ENCODE measurements at regions not wholly inside any gene's neighbourhood (a gene's known extent, or its start where the extent isn't known, plus 50 kb on each side); places are given as distances from the start of the nearest gene placed in this dataset.
"Not testable (repeated sequence)": the region's sequence is repeated elsewhere in the genome, so short reads cannot be mapped to it uniquely, and the experiment has no call there.

GRCh38 chr4:142897518-142897917 is 51.4 kb upstream of the INPP4B start:
- DNase-seq (ENCODE audit: low spot score): not testable (repeated sequence)

DNA sequence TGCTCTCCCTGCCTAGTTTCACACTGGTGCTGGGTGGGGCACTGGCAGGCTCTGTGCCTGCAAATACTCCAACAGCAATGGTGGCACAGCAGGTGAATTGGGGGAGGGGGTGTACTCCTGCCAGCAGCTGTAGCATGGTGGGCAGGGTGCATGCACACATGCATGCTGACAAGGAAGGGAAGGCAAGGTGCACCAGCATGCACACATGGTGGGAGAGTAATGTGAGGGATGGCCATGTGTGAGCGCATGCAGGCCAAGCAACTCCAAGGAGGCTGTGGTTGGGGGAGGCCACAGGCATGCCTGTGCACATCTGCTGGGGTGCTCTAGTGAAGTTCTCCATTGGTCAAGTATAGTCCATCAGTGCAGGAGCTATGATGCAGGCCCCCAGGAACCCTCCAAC is 54.5 kb upstream of the INPP4B start:
- DNase-seq (ENCODE audit: low spot score): no peak
- TF ChIP-seq, protein P1, sequence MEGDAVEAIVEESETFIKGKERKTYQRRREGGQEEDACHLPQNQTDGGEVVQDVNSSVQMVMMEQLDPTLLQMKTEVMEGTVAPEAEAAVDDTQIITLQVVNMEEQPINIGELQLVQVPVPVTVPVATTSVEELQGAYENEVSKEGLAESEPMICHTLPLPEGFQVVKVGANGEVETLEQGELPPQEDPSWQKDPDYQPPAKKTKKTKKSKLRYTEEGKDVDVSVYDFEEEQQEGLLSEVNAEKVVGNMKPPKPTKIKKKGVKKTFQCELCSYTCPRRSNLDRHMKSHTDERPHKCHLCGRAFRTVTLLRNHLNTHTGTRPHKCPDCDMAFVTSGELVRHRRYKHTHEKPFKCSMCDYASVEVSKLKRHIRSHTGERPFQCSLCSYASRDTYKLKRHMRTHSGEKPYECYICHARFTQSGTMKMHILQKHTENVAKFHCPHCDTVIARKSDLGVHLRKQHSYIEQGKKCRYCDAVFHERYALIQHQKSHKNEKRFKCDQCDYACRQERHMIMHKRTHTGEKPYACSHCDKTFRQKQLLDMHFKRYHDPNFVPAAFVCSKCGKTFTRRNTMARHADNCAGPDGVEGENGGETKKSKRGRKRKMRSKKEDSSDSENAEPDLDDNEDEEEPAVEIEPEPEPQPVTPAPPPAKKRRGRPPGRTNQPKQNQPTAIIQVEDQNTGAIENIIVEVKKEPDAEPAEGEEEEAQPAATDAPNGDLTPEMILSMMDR (IDR thresholded peaks at IDR 0.05; ENCODE audit: extremely low read depth, missing control alignments): no peak

DNA sequence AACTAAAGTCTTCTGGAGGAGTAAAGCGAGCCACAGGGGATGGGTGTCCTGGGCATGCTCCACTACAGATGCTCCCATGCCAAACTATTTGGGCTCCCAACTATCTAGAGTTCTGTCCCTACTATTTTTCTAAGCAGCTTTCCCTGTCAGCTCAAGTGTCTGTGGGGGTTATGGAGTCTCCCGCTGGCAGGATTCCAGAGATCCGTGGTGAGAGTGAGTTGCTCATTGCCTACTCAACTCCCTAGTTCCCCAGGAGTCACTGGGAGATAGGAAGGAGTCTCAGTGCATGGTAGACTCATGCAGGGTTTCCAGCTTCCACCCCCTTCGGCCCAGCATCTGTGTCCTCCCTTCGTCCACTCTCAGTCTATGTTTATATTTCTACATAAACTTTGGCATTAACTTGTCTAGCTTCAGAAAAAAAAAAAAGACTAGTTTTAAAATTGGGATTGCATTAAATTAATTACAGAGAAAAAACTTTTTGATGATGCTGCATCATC is 55.1 kb upstream of the INPP4B start:
- TF ChIP-seq, protein P1 (IDR thresholded peaks at IDR 0.05; ENCODE audit: extremely low read depth, missing control alignments): no peak
- no peak for DNase-seq (ENCODE audit: low spot score)

GRCh38 chr4:142903617-142904016 is 57.5 kb upstream of the INPP4B start:
- DNase-seq (ENCODE audit: low spot score): not testable (repeated sequence)

GRCh38 chr4:142909908-142910307 is 63.8 kb upstream of the INPP4B start:
- DNase-seq (ENCODE audit: low spot score): no peak
- TF ChIP-seq, protein P1 (IDR thresholded peaks at IDR 0.05; ENCODE audit: extremely low read depth, missing control alignments): no peak

DNA sequence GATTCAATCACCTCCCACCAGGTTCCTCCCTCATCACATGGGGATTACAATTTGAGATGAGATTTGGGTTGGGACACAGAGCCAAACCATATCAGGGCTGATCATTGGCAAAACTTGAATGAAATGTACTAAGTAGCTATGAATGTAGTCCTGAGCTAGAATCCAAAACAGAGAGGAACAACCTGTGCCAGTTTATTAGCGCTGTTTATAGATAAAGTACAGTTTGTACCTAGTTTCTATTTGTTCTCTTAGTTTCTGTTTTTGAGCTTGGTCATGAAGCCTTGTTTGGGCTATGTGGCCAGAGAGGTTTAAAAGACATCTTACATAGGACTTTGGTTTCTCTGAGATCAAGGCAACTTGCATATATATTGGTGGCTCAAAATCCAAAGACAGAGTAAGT is 66.9 kb upstream of the INPP4B start:
- TF ChIP-seq, protein P1 (IDR thresholded peaks at IDR 0.05; ENCODE audit: extremely low read depth, missing control alignments): no peak
- DNase-seq (ENCODE audit: low spot score): no peak

- TF ChIP-seq, protein P1 (IDR thresholded peaks at IDR 0.05; ENCODE audit: extremely low read depth, missing control alignments): no peak
- no peak for DNase-seq (ENCODE audit: low spot score)
These were observed 67.4 kb upstream of the INPP4B start for GRCh38 chr4:142913461-142914030.

- no peak for DNase-seq (ENCODE audit: low spot score)
- TF ChIP-seq, protein P1 (IDR thresholded peaks at IDR 0.05; ENCODE audit: extremely low read depth, missing control alignments): no peak
These were observed 71.6 kb upstream of the INPP4B start for GRCh38 chr4:142917678-142918077.
